ENCODE measurements at regions not wholly inside any gene's neighbourhood (a gene's known extent, or its start where the extent isn't known, plus 50 kb on each side); places are given as distances from the start of the nearest gene placed in this dataset.

DNA sequence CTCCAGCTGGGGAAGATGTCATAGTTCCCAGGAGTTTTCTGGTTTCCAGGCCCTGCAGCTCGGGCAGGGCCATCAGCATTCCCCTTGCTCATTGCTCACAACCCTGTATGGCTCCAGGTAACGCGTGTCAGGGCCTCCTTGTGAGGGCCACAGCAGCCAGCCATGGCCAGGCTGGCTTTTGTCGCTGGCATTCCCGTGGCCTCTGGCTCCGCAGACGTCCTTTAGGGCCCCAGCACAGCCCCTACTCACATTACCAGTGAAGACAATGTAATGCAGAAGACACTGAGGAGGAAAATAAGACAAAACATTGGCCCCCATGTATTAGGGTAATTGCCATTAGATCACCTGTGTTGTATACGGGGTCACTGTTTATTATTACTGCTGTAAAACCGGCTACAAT is 1799.0 kb downstream of the TP53TG3F start:
- no peaks in the 10 kb centered on the region for H3K4me1 ChIP-seq
- TF ChIP-seq, protein P1, sequence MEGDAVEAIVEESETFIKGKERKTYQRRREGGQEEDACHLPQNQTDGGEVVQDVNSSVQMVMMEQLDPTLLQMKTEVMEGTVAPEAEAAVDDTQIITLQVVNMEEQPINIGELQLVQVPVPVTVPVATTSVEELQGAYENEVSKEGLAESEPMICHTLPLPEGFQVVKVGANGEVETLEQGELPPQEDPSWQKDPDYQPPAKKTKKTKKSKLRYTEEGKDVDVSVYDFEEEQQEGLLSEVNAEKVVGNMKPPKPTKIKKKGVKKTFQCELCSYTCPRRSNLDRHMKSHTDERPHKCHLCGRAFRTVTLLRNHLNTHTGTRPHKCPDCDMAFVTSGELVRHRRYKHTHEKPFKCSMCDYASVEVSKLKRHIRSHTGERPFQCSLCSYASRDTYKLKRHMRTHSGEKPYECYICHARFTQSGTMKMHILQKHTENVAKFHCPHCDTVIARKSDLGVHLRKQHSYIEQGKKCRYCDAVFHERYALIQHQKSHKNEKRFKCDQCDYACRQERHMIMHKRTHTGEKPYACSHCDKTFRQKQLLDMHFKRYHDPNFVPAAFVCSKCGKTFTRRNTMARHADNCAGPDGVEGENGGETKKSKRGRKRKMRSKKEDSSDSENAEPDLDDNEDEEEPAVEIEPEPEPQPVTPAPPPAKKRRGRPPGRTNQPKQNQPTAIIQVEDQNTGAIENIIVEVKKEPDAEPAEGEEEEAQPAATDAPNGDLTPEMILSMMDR (IDR thresholded peaks at IDR 0.05): no peak
- H3K4me3 ChIP-seq: no peak overlapping the region
- H3K9me3 ChIP-seq: no peaks in the 10 kb centered on the region
- no peak overlapping the region for H3K27ac ChIP-seq
- H3K36me3 ChIP-seq: no peaks in the 10 kb centered on the region
- no peaks in the 10 kb centered on the region for H3K27me3 ChIP-seq (ENCODE audit: low read depth)
- ATAC-seq (no peak), DNase-seq (no peak)
- intact Hi-C loops (cut with DNase I): no loop called here

DNA sequence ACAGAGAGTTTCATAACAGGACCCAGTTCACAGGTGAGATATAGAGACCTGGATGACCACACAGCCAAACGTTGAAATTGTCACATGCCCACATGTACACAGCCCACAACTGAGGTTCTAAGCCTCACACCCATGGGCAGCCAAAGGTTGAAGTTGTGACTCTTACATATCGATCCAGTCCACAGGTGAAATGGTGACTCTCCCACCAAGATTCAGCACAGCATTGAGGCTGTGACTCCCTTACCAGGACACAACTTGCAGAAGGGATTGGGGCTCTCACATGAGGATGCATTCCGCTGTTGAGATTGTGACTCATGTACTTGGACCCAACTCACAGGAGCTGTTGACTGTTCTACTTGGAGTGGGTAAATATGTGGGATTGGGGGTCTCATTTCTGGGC is 1836.4 kb downstream of the TP53TG3F start:
- Histone ChIP-seq H3K4me3 (no peak overlapping the region), H3K9me3 (peaks cover 7% of the 10 kb centered on the region), H3K36me3 (no peaks in the 10 kb centered on the region), H3K27ac (no peak overlapping the region), H3K4me1 (no peaks in the 10 kb centered on the region), H3K27me3 (ENCODE audit: low read depth) (no peaks in the 10 kb centered on the region)
- TF ChIP-seq, protein P1 (IDR thresholded peaks at IDR 0.05): no peak
- ATAC-seq (no peak), DNase-seq (no peak)
- intact Hi-C loops (cut with DNase I): no loop called here

DNA sequence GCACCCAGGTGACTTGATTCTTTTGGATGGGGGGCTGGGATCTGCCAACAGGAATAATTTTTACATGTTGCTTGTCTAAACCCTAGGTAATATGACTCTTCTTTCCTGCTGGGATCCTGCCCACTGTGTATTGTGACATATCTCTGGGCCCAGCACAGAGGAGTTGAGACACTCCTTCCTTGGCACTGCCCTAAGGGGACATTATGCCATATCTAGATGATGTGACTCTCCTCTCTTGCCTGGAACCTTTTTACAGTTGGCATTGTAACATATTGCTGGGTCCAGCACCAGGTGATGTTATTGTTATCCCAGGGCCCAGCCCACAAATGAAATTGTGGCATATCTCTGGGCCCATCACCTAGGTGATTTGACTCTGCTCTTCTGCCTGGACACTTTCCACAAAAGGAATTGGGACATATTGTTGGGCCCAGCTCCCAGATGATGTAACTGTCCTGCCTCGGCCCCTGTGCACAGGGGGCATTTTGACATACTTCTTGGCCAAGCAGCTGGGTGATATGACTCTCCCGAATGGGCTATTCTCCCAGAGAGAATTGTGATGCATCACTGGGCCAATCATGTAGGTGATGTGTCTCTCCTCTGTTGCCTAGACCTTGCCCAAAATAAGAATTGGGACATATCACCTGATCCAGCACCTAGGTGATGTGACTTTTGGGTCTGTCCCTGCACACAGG is 1837.7 kb downstream of the TP53TG3F start:
- Histone ChIP-seq H3K36me3 (no peaks in the 10 kb centered on the region), H3K4me3 (no peak overlapping the region), H3K4me1 (no peaks in the 10 kb centered on the region), H3K27me3 (ENCODE audit: low read depth) (no peaks in the 10 kb centered on the region), H3K9me3 (no peaks in the 10 kb centered on the region), H3K27ac (no peak overlapping the region)
- DNase-seq (no peak), ATAC-seq (no peak)
- TF ChIP-seq, protein P1 (IDR thresholded peaks at IDR 0.05): no peak
- intact Hi-C loops (cut with DNase I): no loop called here

DNA sequence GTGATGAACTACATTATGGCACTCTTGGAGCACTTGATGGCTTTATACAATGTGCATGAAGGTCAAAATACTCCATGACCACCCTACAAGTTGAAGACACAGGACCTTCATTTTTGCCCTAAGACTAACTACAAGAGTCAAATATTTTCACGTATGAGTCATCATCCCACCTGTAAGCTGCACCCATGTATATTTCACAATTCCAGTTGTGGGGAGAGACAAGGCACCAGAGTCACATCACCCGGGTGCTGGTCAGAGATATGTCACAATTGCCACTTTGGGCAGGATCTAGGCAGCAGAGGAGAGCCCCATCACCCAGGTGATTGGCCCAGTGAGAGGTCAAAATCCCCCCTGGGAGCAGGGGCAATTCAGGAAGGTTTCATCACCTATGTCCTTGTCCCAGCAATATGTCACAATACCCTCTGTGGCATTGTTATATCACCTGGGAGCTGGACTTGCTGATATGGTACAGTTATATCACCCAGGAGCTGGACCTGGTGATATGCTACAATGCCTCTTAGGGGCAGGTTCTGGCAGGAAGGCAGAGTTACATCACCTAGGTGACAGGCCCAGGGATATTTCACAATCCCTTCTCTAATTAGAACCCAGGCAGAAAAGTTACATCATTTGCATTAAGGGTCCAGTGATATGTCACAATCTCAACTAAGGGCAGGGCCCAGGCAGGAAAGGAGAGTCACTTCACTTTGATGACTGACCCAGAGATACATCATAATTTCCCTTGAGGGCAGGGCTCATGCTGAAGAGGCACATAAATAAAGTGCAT is 1839.2 kb downstream of the TP53TG3F start:
- ATAC-seq (peak; percentile 44 to 52), DNase-seq (no peak)
- no peaks in the 10 kb centered on the region for H3K27me3 ChIP-seq (ENCODE audit: low read depth)
- H3K4me3 ChIP-seq: no peak overlapping the region
- no peaks in the 10 kb centered on the region for H3K4me1 ChIP-seq
- intact Hi-C loops (cut with DNase I): no loop called here
- TF ChIP-seq, protein P1 (IDR thresholded peaks at IDR 0.05): no peak
- no peaks in the 10 kb centered on the region for H3K36me3 ChIP-seq
- no peaks in the 10 kb centered on the region for H3K9me3 ChIP-seq
- no peak overlapping the region for H3K27ac ChIP-seq

DNA sequence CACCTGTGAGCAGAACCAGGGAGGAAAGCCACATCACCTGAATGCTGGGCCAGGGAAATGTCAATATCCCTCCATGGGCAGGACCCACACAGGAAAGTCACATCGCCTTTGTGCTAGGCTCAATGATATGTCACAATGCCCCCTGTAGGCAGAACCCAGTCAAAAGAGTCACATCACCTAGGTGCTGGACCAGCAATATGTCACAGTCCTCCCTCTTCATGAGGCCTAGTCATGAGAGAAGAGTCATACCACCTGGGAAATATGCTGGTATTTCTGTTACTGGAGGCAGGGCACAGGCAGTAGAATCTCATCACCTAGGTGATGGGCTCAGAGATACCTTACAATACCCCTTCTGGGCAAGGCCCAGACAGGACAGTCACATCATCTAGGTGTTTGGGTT is 1843.4 kb downstream of the TP53TG3F start:
- no peak for ATAC-seq
- no peak overlapping the region for H3K4me3 ChIP-seq
- H3K36me3 ChIP-seq: no peaks in the 10 kb centered on the region
- intact Hi-C loops (cut with DNase I): no loop called here
- DNase-seq: no peak
- H3K4me1 ChIP-seq: no peaks in the 10 kb centered on the region
- H3K27ac ChIP-seq: no peak overlapping the region
- H3K27me3 ChIP-seq (ENCODE audit: low read depth): no peaks in the 10 kb centered on the region
- TF ChIP-seq, protein P1 (IDR thresholded peaks at IDR 0.05): no peak
- H3K9me3 ChIP-seq: no peaks in the 10 kb centered on the region

Measured in lower lobe of right lung (tissue), 2 donors.